Loucy (cell line): ENCODE measurements at regions not wholly inside any gene's neighbourhood (a gene's known extent, or its start where the extent isn't known, plus 50 kb on each side); places are given as distances from the start of the nearest gene placed in this dataset.

Experiments
- CTCF ChIP-seq: fragments of 200-600 bp; sonication (generic); conservative IDR thresholded peaks from 2 replicates; pipeline ENCODE4 v1.5.1; 2014; ENCODE audit warnings: mild to moderate bottlenecking, antibody characterized with exemption, low read length
- EZH2phosphoT487 ChIP-seq: fragments of 200-600 bp; IDR thresholded peaks from 2 replicates; pipeline ENCODE4 v1.6.1; 2018; ENCODE audit warnings: antibody characterized with exemption, mild to moderate bottlenecking, moderate library complexity, borderline replicate concordance

GRCh38 chr5:102613661-102614060 is 114.9 kb upstream of the SLCO6A1 start:
- TF ChIP-seq CTCF, result no peak
- TF ChIP-seq EZH2phosphoT487, result no peak
